ENCODE measurements at regions not wholly inside any gene's neighbourhood (a gene's known extent, or its start where the extent isn't known, plus 50 kb on each side); places are given as distances from the start of the nearest gene placed in this dataset.

DNA sequence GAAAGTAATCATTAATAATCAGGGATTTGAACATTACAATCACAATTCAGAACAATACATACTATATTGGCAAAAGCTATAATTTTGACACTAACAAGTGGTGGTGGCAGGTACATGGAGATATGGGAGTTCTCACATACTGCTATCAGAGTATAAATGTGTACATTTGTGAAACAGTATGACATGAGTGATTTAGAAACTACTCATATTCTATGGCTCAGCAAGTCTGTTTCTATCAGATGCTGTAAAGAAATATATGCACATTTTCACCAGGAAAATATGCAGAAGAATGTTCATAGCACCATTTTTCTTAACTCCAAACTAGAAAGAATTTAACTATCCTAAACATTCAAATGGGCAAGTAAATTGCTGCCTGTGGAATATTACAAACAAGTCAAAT is 620.0 kb downstream of the SH2D4B start:
- no peak overlapping the region for H3K4me2 ChIP-seq
- H3K27ac ChIP-seq (ENCODE audit: low read depth in 2 of 2, low read length in 1 of 2): no peak overlapping the region
- TF ChIP-seq, protein P1, sequence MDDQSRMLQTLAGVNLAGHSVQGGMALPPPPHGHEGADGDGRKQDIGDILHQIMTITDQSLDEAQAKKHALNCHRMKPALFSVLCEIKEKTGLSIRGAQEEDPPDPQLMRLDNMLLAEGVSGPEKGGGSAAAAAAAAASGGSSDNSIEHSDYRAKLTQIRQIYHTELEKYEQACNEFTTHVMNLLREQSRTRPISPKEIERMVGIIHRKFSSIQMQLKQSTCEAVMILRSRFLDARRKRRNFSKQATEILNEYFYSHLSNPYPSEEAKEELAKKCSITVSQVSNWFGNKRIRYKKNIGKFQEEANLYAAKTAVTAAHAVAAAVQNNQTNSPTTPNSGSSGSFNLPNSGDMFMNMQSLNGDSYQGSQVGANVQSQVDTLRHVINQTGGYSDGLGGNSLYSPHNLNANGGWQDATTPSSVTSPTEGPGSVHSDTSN (IDR thresholded peaks at IDR 0.05): no peak
- TF ChIP-seq SMC3 (IDR thresholded peaks at IDR 0.05; ENCODE audit: low read depth, low read length): no peak
- TF ChIP-seq, protein P2, sequence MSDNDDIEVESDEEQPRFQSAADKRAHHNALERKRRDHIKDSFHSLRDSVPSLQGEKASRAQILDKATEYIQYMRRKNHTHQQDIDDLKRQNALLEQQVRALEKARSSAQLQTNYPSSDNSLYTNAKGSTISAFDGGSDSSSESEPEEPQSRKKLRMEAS (IDR thresholded peaks at IDR 0.05; ENCODE audit: low read depth): no peak
- no peak for TF ChIP-seq GABPA (IDR thresholded peaks at IDR 0.05; ENCODE audit: low read depth)
- no peak for TF ChIP-seq EP300 (IDR thresholded peaks at IDR 0.05; ENCODE audit: borderline replicate concordance in 1 of 2, low read depth in 1 of 2, low read length in 1 of 2)
- no peak for TF ChIP-seq EZH2phosphoT487 (IDR thresholded peaks at IDR 0.05; ENCODE audit: borderline replicate concordance, low read depth)
- TF ChIP-seq, protein P3, sequence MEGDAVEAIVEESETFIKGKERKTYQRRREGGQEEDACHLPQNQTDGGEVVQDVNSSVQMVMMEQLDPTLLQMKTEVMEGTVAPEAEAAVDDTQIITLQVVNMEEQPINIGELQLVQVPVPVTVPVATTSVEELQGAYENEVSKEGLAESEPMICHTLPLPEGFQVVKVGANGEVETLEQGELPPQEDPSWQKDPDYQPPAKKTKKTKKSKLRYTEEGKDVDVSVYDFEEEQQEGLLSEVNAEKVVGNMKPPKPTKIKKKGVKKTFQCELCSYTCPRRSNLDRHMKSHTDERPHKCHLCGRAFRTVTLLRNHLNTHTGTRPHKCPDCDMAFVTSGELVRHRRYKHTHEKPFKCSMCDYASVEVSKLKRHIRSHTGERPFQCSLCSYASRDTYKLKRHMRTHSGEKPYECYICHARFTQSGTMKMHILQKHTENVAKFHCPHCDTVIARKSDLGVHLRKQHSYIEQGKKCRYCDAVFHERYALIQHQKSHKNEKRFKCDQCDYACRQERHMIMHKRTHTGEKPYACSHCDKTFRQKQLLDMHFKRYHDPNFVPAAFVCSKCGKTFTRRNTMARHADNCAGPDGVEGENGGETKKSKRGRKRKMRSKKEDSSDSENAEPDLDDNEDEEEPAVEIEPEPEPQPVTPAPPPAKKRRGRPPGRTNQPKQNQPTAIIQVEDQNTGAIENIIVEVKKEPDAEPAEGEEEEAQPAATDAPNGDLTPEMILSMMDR (IDR thresholded peaks at IDR 0.05): no peak
- TF ChIP-seq, protein P4, sequence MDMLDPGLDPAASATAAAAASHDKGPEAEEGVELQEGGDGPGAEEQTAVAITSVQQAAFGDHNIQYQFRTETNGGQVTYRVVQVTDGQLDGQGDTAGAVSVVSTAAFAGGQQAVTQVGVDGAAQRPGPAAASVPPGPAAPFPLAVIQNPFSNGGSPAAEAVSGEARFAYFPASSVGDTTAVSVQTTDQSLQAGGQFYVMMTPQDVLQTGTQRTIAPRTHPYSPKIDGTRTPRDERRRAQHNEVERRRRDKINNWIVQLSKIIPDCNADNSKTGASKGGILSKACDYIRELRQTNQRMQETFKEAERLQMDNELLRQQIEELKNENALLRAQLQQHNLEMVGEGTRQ (IDR thresholded peaks at IDR 0.05; ENCODE audit: borderline replicate concordance, low read depth, low read length): no peak
- no peak for TF ChIP-seq TEAD4 (IDR thresholded peaks at IDR 0.05; ENCODE audit: borderline replicate concordance, insufficient read depth)
- no peaks in the 10 kb centered on the region for H3K27me3 ChIP-seq (ENCODE audit: insufficient read depth)
- H3K9me3 ChIP-seq: no peaks in the 10 kb centered on the region
- ChIA-PET POLR2A (no interaction called here), CTCF (interaction anchor here (1.1 kb wide), 1 partner anchor 22 kb away, joined by 4 read pairs; no protein-coding TSS in a partner anchor)
- no peak for DNase-seq
- no peak overlapping the region for H2AFZ ChIP-seq (ENCODE audit: low read depth)
- no peaks in the 10 kb centered on the region for H3K79me2 ChIP-seq (ENCODE audit: insufficient read depth)
- no peak overlapping the region for H3K9ac ChIP-seq
- no peak overlapping the region for H3K4me3 ChIP-seq (ENCODE audit: low read depth in 2 of 2, low read length in 1 of 2)
- H3F3A ChIP-seq (replicated peaks; ENCODE audit: insufficient read depth): no peaks in the 10 kb centered on the region
- H3K9me2 ChIP-seq: no peaks in the 10 kb centered on the region
- no peaks in the 10 kb centered on the region for H3K4me1 ChIP-seq (ENCODE audit: control insufficient read depth in 1 of 2, insufficient read depth in 2 of 2, low read depth in 1 of 2, low read length in 1 of 2)
- no peaks in the 10 kb centered on the region for H3K36me3 ChIP-seq (replicated peaks in 1 of 2; ENCODE audit: control insufficient read depth in 1 of 2, insufficient read depth in 2 of 2, low read length in 1 of 2)
- no peaks in the 10 kb centered on the region for H4K20me1 ChIP-seq (ENCODE audit: insufficient read depth)

DNA sequence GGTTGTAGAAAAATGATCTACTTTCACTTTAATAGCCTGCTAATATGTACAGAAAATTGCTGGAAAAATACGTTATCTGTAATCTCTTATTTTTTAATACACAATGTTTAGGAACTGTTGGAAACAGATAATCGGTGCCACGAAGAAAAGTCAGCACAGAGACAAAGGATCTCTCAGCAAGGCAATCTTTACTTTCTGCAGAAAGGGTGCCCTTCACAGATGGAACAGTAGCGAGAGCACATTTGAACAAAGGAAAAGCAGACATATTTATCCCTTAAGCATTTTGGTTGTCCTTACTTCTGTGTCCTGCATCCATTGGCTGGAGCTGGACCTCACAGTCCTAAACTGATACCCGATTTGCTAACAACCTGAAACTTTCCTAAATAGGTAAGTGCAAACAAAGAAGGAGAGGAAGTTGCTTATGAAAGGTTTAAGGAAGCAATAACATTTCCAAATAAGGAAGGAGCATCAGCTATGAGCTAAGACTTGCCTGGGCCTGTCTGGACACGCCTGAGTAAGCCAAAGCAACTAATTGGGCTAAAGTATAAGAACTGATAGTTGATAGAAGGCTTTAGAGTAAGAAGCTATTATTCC is 640.0 kb downstream of the SH2D4B start:
- POLR2A ChIA-PET: no interaction called here
- H4K20me1 ChIP-seq (ENCODE audit: insufficient read depth): no peaks in the 10 kb centered on the region
- CTCF ChIA-PET: interaction anchor here (0.7 to 3.2 kb wide), 3 partner anchors 477 to 1710 kb away, joined by 3 to 11 read pairs (median 4); no protein-coding TSS in a partner anchor
- no peak overlapping the region for H3K27ac ChIP-seq (ENCODE audit: low read depth in 2 of 2, low read length in 1 of 2)
- 23% methylated on average over 6 of the region's 6 CpGs for WGBS (ENCODE audit: low lambda C conversion rate)
- no peaks in the 10 kb centered on the region for H3K36me3 ChIP-seq (replicated peaks in 1 of 2; ENCODE audit: control insufficient read depth in 1 of 2, insufficient read depth in 2 of 2, low read length in 1 of 2)
- H3K9me2 ChIP-seq: no peaks in the 10 kb centered on the region
- no peak overlapping the region for H2AFZ ChIP-seq (ENCODE audit: low read depth)
- no peak for TF ChIP-seq MEF2A (IDR thresholded peaks at IDR 0.05; ENCODE audit: borderline replicate concordance, low read depth)
- no peak for TF ChIP-seq YY1 (IDR thresholded peaks at IDR 0.05; ENCODE audit: low read depth)
- no peak for TF ChIP-seq NRF1 (IDR thresholded peaks at IDR 0.05; ENCODE audit: low read depth, low read length)
- TF ChIP-seq RFX5 (IDR thresholded peaks at IDR 0.05; ENCODE audit: low read length): no peak
- H3K27me3 ChIP-seq (ENCODE audit: insufficient read depth): no peaks in the 10 kb centered on the region
- H3K4me1 ChIP-seq (ENCODE audit: control insufficient read depth in 1 of 2, insufficient read depth in 2 of 2, low read depth in 1 of 2, low read length in 1 of 2): no peaks in the 10 kb centered on the region
- DNase-seq: no peak
- no peak overlapping the region for H3K4me2 ChIP-seq
- peaks cover 12% of the 10 kb centered on the region; the same call in 1 of the 2 replicates for H3K9me3 ChIP-seq
- H3F3A ChIP-seq (replicated peaks; ENCODE audit: insufficient read depth): no peaks in the 10 kb centered on the region
- no peak overlapping the region for H3K4me3 ChIP-seq (ENCODE audit: low read depth in 2 of 2, low read length in 1 of 2)
- H3K9ac ChIP-seq: no peak overlapping the region
- H3K79me2 ChIP-seq (ENCODE audit: insufficient read depth): no peaks in the 10 kb centered on the region
